Spleen (tissue), 11 donors: ENCODE measurements at regions not wholly inside any gene's neighbourhood (a gene's known extent, or its start where the extent isn't known, plus 50 kb on each side); places are given as distances from the start of the nearest gene placed in this dataset.

Experiments used
- DNase-seq: peaks from one replicate; pipeline ENCODE4 v3.0.0-alpha.2; 2020
- H3K27ac ChIP-seq, 8 donors: fragments of 200-600 bp; sonication (generic) in 7 of 8; 1 replicate in 4 of 8; 2 replicates in 4 of 8; pipeline versions ENCODE4 v1.5.0 to v1.8.0; 2016 to 2021; ENCODE audit warnings: inconsistent platforms in 4 of 8, mild to moderate bottlenecking in 4 of 8, moderate library complexity in 1 of 8
- H3K27me3 ChIP-seq, 7 donors: fragments of 200-600 bp; sonication (generic) in 6 of 7; replicated peaks in 1 of 7; 1 replicate in 4 of 7; 2 replicates in 3 of 7; pipeline versions ENCODE4 v1.5.0 to v1.8.0; 2016 to 2021; ENCODE audit warnings: inconsistent platforms in 3 of 7, mild to moderate bottlenecking in 1 of 7
- H3K36me3 ChIP-seq, 6 donors: fragments of 200-600 bp; sonication (generic) in 5 of 6; 1 replicate in 4 of 6; 2 replicates in 2 of 6; pipeline versions ENCODE4 v1.5.0 to v1.8.0; 2016 to 2021; ENCODE audit warnings: inconsistent platforms in 2 of 6
- H3K4me1 ChIP-seq, 6 donors: fragments of 200-600 bp; sonication (generic) in 5 of 6; 1 replicate in 3 of 6; 2 replicates in 3 of 6; pipeline versions ENCODE4 v1.5.0 to v1.8.0; 2016 to 2021; ENCODE audit warnings: inconsistent platforms in 3 of 6
- H3K4me3 ChIP-seq, 8 donors: fragments of 200-600 bp; sonication (generic) in 7 of 8; 1 replicate in 4 of 8; 2 replicates in 4 of 8; pipeline versions ENCODE4 v1.5.0 to v1.8.0; 2016 to 2021; ENCODE audit warnings: inconsistent platforms in 4 of 8, mild to moderate bottlenecking in 4 of 8, moderate library complexity in 2 of 8
- H3K9me3 ChIP-seq, 8 donors: fragments of 200-600 bp; sonication (generic) in 7 of 8; 1 replicate in 4 of 8; 2 replicates in 4 of 8; pipeline versions ENCODE4 v1.5.0 to v1.8.0; 2016 to 2021; ENCODE audit warnings: inconsistent platforms in 4 of 8
- CTCF ChIP-seq, 11 experiments: fragments of 200-600 bp in 7 of 11; fragments of 450-650 bp in 4 of 11; sonication (generic) in 4 of 11; IDR thresholded peaks in 8 of 11; conservative IDR thresholded peaks in 3 of 11; 1 replicate in 7 of 11; 2 replicates in 4 of 11; pipeline versions ENCODE4 v1.4.0 to v1.8.0; 2016 to 2021; ENCODE audit warnings: antibody characterized with exemption in 11 of 11, inconsistent platforms in 4 of 11, mild to moderate bottlenecking in 1 of 11
- POLR2A ChIP-seq, 3 donors: fragments of 450-650 bp; IDR thresholded peaks; one replicate each; pipeline ENCODE4 v1.5.1; 2017; ENCODE audit warnings: antibody characterized with exemption in 3 of 3, mild to moderate bottlenecking in 1 of 3
- POLR2AphosphoS5 ChIP-seq, 3 donors: sonication (generic); formaldehyde crosslinking; IDR thresholded peaks; one replicate each; pipeline ENCODE4 v1.5.1; 2017; ENCODE audit warnings: antibody characterized with exemption in 3 of 3
- WGBS, 5 donors: extraction: QIAGEN DNeasy Blood & Tissue Kit in 3 of 5; methylation state at CpG; one replicate each; pipeline versions ENCODE4 v1.1.5 to v1.1.7; 2013 to 2018; 5-methylcytosine and 5-hydroxymethylcytosine counted together
- intact Hi-C: fragments of 100-400 bp; cut with DNase I; formaldehyde crosslinking; loops from one replicate; pipeline ENCODE4 v1.15.0; 2023; ENCODE audit warnings: low total_unique reads
- donor health status: healthy with polysubstance abuse.
- donor health status: DM: no; HTN: no; CAD: no; lungs with moderate emphysema.
- donor health status: DM: no; HTN: no; CAD: no.
- donor health status: Bipolar disorder and iron deficiency.
- donor health status: healthy.
- donor health status: DM: no; HTN: no; CAD: no.
- donor health status: DM: yes; HTN: yes; CAD: no.

- Histone ChIP-seq H3K27me3 (peaks cover 0 to 9% (median 0%) of the 10 kb centered on the region in 7 donors), H3K9me3 (peaks cover 0 to 11% (median 0%) of the 10 kb centered on the region in 8 donors), H3K36me3 (no peaks in the 10 kb centered on the region), H3K4me1 (no peaks in the 10 kb centered on the region), H3K27ac (no peak overlapping the region), H3K4me3 (no peak overlapping the region)
- no peak for DNase-seq
- WGBS, 5 donors = 81 to 89% (median 88%) methylated on average over 11 of the region's 11 CpGs
- intact Hi-C loops = no loop called here
- no peak for TF ChIP-seq POLR2A (IDR thresholded peaks at IDR 0.05)
- TF ChIP-seq POLR2AphosphoS5 (IDR thresholded peaks at IDR 0.05) = no peak
- TF ChIP-seq CTCF (IDR thresholded peaks at IDR 0.05 in 8 of 11, conservative IDR thresholded peaks at IDR 0.05 in 3 of 11) = no peak
These were observed 177.6 kb upstream of the PITRM1 start for GRCh38 chr10:3350205-3350604.

GRCh38 chr10:3348564-3348963 is 176.0 kb upstream of the PITRM1 start:
- Histone ChIP-seq H3K27me3 (peaks cover 0 to 9% (median 0%) of the 10 kb centered on the region in 7 donors), H3K36me3 (no peaks in the 10 kb centered on the region), H3K27ac (no peak overlapping the region), H3K4me1 (no peaks in the 10 kb centered on the region), H3K4me3 (no peak overlapping the region), H3K9me3 (no peaks in the 10 kb centered on the region)
- WGBS, 5 donors = 88 to 93% (median 92%) methylated on average over 6 of the region's 6 CpGs
- TF ChIP-seq POLR2AphosphoS5 (IDR thresholded peaks at IDR 0.05) (no peak), POLR2A (IDR thresholded peaks at IDR 0.05) (no peak), CTCF (IDR thresholded peaks at IDR 0.05 in 8 of 11, conservative IDR thresholded peaks at IDR 0.05 in 3 of 11) (no peak)
- no peak for DNase-seq
- intact Hi-C loops = no loop called here

GRCh38 chr10:3347413-3348182 is 175.0 kb upstream of the PITRM1 start:
- intact Hi-C loops = no loop called here

More at GRCh38 chr10:3347413-3348182, 175.0 kb upstream of the PITRM1 start:
- TF ChIP-seq CTCF (IDR thresholded peaks at IDR 0.05 in 8 of 11, conservative IDR thresholded peaks at IDR 0.05 in 3 of 11) (no peak), POLR2A (IDR thresholded peaks at IDR 0.05) (no peak), POLR2AphosphoS5 (IDR thresholded peaks at IDR 0.05) (no peak)
- H3K4me1 ChIP-seq = no peaks in the 10 kb centered on the region
- H3K27me3 ChIP-seq = peaks cover 0 to 9% (median 0%) of the 10 kb centered on the region in 7 donors
- no peak overlapping the region for H3K4me3 ChIP-seq
- WGBS, 5 donors = 70 to 86% (median 79%) methylated on average over 9 to 12 of the region's 12 CpGs
- no peaks in the 10 kb centered on the region for H3K36me3 ChIP-seq
- no peaks in the 10 kb centered on the region for H3K9me3 ChIP-seq
- no peak overlapping the region for H3K27ac ChIP-seq
- peak; percentile 27 for DNase-seq
